Fibroblast of the aortic adventitia (primary cell): ENCODE measurements at regions not wholly inside any gene's neighbourhood (a gene's known extent, or its start where the extent isn't known, plus 50 kb on each side); places are given as distances from the start of the nearest gene placed in this dataset.

Experiments used
- DNase-seq: peaks from one replicate; pipeline ENCODE4 v3.0.0-alpha.2; 2010; ENCODE audit warnings: low read depth
- H3K4me3 ChIP-seq: 2 replicates; pipeline ENCODE4 v1.5.1; 2011; ENCODE audit warnings: low read depth, mild to moderate bottlenecking, control low read depth, low read length, moderate library complexity
- CTCF ChIP-seq: IDR thresholded peaks from 2 replicates; pipeline ENCODE4 v1.5.1; 2011; ENCODE audit warnings: mild to moderate bottlenecking, low read length, control low read depth, inconsistent platforms; ENCODE audit not compliant: insufficient read depth

DNA sequence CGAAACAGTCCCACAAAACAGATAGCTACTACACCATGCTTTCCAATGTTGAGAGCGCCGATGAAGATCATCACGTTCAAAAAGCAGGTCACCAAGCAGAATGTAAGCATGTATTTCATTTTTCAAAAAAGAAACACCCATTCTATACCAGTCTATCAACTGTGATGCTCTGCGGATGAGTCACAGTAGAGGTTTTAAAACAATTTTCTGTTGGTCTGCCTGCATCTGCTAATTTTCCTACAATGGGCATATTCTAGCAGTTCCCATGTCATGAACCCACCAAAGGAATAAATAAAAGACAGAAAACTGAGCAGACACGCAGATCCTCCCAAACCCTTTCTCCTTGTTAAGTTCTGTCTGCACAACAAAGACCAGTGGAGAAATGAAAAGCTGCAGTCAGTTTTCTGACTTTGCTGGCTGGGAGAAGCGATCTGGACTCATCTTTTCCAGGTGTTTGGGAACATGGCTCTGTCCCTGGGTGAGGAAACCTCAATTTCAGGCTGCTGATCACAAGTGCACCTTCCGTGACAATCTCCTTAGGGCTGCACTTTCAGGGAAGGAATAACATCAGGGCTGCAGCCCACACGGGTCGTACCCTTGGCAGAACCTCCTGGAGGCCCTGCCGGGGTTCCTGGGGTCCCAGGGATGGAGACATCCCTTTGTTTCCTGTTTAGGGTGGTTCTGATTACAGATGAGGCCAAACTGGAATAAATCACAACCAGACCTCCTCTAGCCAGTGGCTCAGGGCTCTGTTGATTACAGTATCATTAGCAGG is 200.1 kb downstream of the BMP7 start:
- H3K4me3 ChIP-seq: no peak overlapping the region
- DNase-seq: no peak
- TF ChIP-seq CTCF: no peak

DNA sequence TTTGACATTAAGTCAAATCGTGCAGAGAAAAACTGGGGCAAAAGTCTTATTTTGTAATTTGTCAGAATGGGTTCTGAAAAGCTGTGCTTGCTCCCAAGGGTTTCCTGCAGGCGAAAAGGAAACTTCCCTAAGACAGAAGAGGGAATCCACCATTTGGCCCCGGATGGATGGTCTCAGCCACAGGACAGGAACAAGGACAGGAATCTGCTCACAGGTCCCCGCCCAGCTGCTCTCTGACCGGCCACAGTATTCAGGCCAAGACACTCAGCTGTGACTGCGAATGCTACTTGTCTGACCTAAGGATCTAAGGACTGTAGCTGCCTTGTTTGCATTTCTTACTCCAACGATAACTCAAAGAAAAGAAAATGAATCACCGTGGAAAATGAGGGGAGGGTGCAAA is 197.0 kb downstream of the BMP7 start:
- no peak for TF ChIP-seq CTCF
- H3K4me3 ChIP-seq: no peak overlapping the region
- DNase-seq: no peak

DNA sequence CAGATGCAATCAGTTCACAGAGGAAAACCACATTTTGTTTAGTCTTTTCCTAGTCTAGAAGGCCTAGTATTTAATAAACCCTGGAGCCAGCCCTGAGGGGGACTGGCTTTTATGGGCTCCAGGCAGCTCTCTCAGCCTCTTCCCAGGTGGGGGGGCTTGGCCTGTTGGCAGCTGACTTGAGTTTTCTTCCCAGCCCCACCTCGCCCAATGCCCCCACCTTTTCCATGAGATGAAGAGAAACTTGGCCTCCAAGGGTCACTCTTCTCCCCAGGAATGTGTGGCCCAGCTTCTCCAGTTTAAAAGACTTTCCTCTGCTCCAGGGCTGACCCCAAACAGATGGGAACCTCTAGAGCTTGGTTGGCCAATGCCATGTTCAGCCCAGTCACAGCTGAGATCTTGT is 196.1 kb downstream of the BMP7 start:
- H3K4me3 ChIP-seq: no peak overlapping the region
- DNase-seq: no peak
- no peak for TF ChIP-seq CTCF

DNA sequence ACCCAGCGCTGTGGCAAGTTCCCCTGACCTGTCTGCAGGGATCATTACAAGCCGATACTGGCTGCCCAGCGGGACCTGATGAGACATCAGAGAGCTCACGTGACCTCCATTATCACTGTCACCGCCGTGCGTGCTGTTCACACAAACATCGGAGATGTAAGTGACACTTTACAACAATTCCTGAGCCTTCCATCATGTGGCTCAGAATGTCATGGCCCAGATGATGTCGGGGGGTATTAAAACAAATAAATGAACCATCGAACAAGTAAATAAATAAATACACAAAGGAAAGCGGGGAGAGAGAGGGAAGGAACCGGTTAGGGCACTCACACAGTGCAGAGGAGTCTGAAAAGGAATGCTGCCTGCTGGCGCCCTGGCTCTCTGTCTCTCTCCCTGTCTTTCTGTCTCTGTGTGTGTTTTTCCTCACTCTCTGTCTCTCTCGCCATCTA is 195.1 kb downstream of the BMP7 start:
- H3K4me3 ChIP-seq: no peak overlapping the region
- no peak for TF ChIP-seq CTCF
- no peak for DNase-seq

DNA sequence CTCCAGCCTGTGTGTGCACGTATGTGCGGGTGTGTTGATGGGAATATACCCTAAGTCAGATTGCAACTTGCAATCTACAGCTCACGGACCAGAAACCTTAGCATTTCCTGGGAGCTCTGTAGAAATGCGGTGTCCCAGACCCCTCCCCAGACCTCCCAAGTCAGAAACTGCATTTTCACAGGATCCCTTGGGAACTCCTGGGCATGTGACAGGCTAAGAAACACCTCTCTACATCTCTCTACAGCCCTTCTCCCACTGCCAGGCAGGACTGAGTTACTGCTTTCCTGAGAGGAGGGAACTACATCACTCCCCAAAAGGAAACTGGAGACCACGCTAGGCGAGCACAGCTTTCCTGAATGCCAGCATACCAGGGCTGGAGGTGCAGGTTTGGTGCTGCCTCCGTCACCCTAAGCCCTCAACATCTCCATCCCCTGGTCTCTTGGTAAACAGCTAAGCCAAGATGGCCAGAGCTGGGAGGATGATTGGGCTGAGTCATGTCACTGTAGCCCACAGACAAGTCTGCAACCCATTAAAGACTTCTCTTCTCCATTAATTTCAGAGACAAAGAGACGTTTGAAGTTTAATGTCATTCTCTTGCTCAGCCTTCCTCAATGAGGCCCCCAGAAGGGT is 194.4 kb downstream of the BMP7 start:
- no peak for TF ChIP-seq CTCF
- DNase-seq: no peak
- H3K4me3 ChIP-seq: no peak overlapping the region

DNA sequence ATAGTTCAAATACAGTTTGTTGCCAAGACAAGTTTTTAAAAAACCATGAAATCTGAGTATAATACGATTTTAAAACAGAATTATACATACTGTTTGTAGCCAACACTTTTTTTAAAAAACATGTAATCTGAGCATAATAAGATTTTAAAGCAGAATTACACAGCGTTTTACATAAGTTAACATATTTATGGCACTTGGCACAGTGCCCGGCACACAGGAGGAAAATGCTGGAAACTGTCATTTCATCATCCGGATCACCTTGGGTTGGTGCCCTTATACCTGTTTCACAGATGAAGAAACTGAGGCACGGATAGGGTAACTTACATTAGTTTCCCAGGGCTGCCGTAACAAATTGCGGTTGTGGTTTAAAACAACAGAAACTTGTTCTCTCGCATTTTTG is 193.0 kb downstream of the BMP7 start:
- DNase-seq: no peak
- H3K4me3 ChIP-seq: no peak overlapping the region
- no peak for TF ChIP-seq CTCF
